Endothelial cell of umbilical vein (primary cell): ENCODE measurements at regions not wholly inside any gene's neighbourhood (a gene's known extent, or its start where the extent isn't known, plus 50 kb on each side); places are given as distances from the start of the nearest gene placed in this dataset.

Experiments
- BruUV-seq: library from RNA; stranded (reverse); fragments of 400-500 nt; replicated peaks from 2 replicates; lab custom pipeline; 2021; lab: Mats Ljungman, UMichigan
- CTCF ChIA-PET: fragments of 300-600, 350-600 bp; sonication (Branson Sonifier 250); formaldehyde crosslinking; loops from one replicate; lab custom pipeline; 2021; ENCODE audit warnings: antibody characterized with exemption, inconsistent platforms; lab: Charles Lee
- POLR2A ChIA-PET: fragments of 300-600, 350-600 bp; sonication (Branson Sonifier 250); formaldehyde crosslinking; loops from one replicate; lab custom pipeline; 2021; ENCODE audit warnings: antibody characterized with exemption, inconsistent platforms; lab: Charles Lee
- DNase-seq: peaks from one replicate; pipeline ENCODE4 v3.0.0-alpha.2; 2011; ENCODE audit warnings: low read depth, low spot score
- FAIRE-seq: peaks from 2 replicates; lab custom pipeline; 2011; peaks lifted over from hg19 to GRCh38; lab: Jason Lieb, UNC
- H2AFZ ChIP-seq: 2 replicates; pipeline ENCODE4 v1.6.0; 2012; ENCODE audit warnings: low read depth, low read length, control low read depth, inconsistent platforms
- H3K27ac ChIP-seq: 2 replicates; pipeline ENCODE4 v1.5.1; 2011; ENCODE audit warnings: low read depth, mild to moderate bottlenecking, control low read depth, low read length, moderate library complexity; ENCODE audit not compliant: insufficient read depth
- H3K27me3 ChIP-seq, 2 experiments: 2 replicates each; pipeline versions ENCODE4 v1.6.0 to v1.6.1; 2011; ENCODE audit warnings: low read length in 2 of 2, mixed read lengths in 1 of 2; ENCODE audit not compliant: control insufficient read depth in 2 of 2, insufficient read depth in 2 of 2
- H3K36me3 ChIP-seq, 2 experiments: 2 replicates in 1 of 2; 3 replicates in 1 of 2; pipeline ENCODE4 v1.5.1; 2011; ENCODE audit warnings: low read length in 2 of 2, mild to moderate bottlenecking in 1 of 2, moderate library complexity in 1 of 2; ENCODE audit not compliant: control insufficient read depth in 2 of 2, insufficient read depth in 2 of 2; ENCODE audit errors: extremely low read depth in 1 of 2
- H3K4me1 ChIP-seq: 3 replicates; pipeline ENCODE4 v1.5.1; 2011; ENCODE audit warnings: mild to moderate bottlenecking, low read length; ENCODE audit not compliant: control insufficient read depth, insufficient read depth; ENCODE audit errors: extremely low read depth
- H3K4me2 ChIP-seq: 2 replicates; pipeline ENCODE4 v1.6.1; 2011; ENCODE audit warnings: low read length, control low read depth, mixed read lengths; ENCODE audit not compliant: insufficient read depth
- H3K4me3 ChIP-seq, 3 experiments: fragments of 200-600 bp in 1 of 3; sonication (generic), shearing (Covaris generic) in 1 of 3; replicated peaks in 1 of 3; 2 replicates each; pipeline ENCODE4 v1.5.1; 2011 to 2016; ENCODE audit warnings: control low read depth in 3 of 3, low read length in 3 of 3, mild to moderate bottlenecking in 2 of 3, inconsistent platforms in 1 of 3, low read depth in 1 of 3, moderate library complexity in 1 of 3; ENCODE audit not compliant: insufficient read depth in 1 of 3
- H3K79me2 ChIP-seq: 2 replicates; pipeline ENCODE4 v1.6.0; 2012; ENCODE audit warnings: low read length, inconsistent platforms; ENCODE audit not compliant: control insufficient read depth, insufficient read depth
- H3K9ac ChIP-seq: replicated peaks from 2 replicates; pipeline ENCODE3; 2011; ENCODE audit warnings: low read length, control low read depth; ENCODE audit not compliant: insufficient read depth; ENCODE audit errors: extremely low read depth
- H3K9me1 ChIP-seq: replicated peaks from 3 replicates; pipeline ENCODE4 v1.6.0; 2011; ENCODE audit warnings: mild to moderate bottlenecking, low read length; ENCODE audit not compliant: control insufficient read depth, insufficient read depth; ENCODE audit errors: extremely low read depth
- H3K9me3 ChIP-seq: replicated peaks from 2 replicates; pipeline ENCODE4 v1.5.1; 2012; ENCODE audit warnings: low read length, inconsistent platforms; ENCODE audit not compliant: control insufficient read depth, insufficient read depth
- H4K20me1 ChIP-seq: replicated peaks from 2 replicates; pipeline ENCODE3; 2011; ENCODE audit warnings: mild to moderate bottlenecking, low read length; ENCODE audit not compliant: control insufficient read depth, insufficient read depth; ENCODE audit errors: extremely low read depth
- CTCF ChIP-seq, 2 donors: IDR thresholded peaks; 1 replicate in 1 of 2; 2 replicates in 1 of 2; pipeline ENCODE4 v1.5.1; 2011; ENCODE audit warnings: low read length in 2 of 2, mild to moderate bottlenecking in 2 of 2, moderate library complexity in 2 of 2, control low read depth in 1 of 2, inconsistent platforms in 1 of 2, low read depth in 1 of 2; ENCODE audit not compliant: insufficient read depth in 1 of 2; ENCODE audit errors: extremely low read depth in 1 of 2
- EZH2 ChIP-seq: IDR thresholded peaks from 2 replicates; pipeline ENCODE4 v1.6.1; 2012; ENCODE audit warnings: borderline replicate concordance, low read depth, mild to moderate bottlenecking, moderate library complexity, low read length, inconsistent platforms; ENCODE audit not compliant: severe bottlenecking
- FOS ChIP-seq: IDR thresholded peaks from 2 replicates; pipeline ENCODE4 v1.6.1; 2011; ENCODE audit warnings: mild to moderate bottlenecking, low read length, moderate library complexity, borderline replicate concordance; ENCODE audit not compliant: insufficient read depth
- GATA2 ChIP-seq: IDR thresholded peaks from 2 replicates; pipeline ENCODE4 v1.7.0; 2011; ENCODE audit warnings: low read depth, mild to moderate bottlenecking, moderate library complexity, mixed read lengths, low read length; ENCODE audit not compliant: insufficient read length, insufficient read depth
- JUN ChIP-seq: IDR thresholded peaks from 2 replicates; pipeline ENCODE4 v1.6.1; 2011; ENCODE audit warnings: borderline replicate concordance, low read depth; ENCODE audit not compliant: insufficient read length, insufficient read depth
- MAX ChIP-seq: IDR thresholded peaks from 2 replicates; pipeline ENCODE4 v1.6.1; 2011; ENCODE audit not compliant: insufficient read depth, insufficient read length
- MYC ChIP-seq: IDR thresholded peaks from one replicate; pipeline ENCODE4 v1.6.1; 2011; ENCODE audit warnings: mild to moderate bottlenecking, low read depth, low read length
- POLR2A ChIP-seq: IDR thresholded peaks from 2 replicates; pipeline ENCODE4 v1.6.1; 2012; ENCODE audit warnings: low read depth, mild to moderate bottlenecking, control low read depth, low read length
- POLR2AphosphoS5 ChIP-seq: IDR thresholded peaks from 2 replicates; pipeline ENCODE4 v1.6.1; 2012; ENCODE audit warnings: low read depth, mild to moderate bottlenecking, control low read depth, low read length, moderate library complexity; ENCODE audit not compliant: insufficient read depth
- dilution Hi-C: fragments of 300-500 bp; cut with MboI; formaldehyde crosslinking; loops from one replicate; pipeline ENCODE4 v1.15.0; 2019; ENCODE audit warnings: low sequenced_read_pairs; ENCODE audit not compliant: extremely low pct_ligation_motif_present
- intact Hi-C: fragments of 100-400 bp; cut with micrococcal nuclease; formaldehyde crosslinking; loops from one replicate; pipeline ENCODE4 v1.10.0; 2022

- ChIA-PET POLR2A (no interaction called here), CTCF (no interaction called here)
- H2AFZ ChIP-seq = no peak overlapping the region
- H4K20me1 ChIP-seq = no peaks in the 10 kb centered on the region
- FAIRE-seq (no peak), DNase-seq (no peak)
- H3K79me2 ChIP-seq = no peaks in the 10 kb centered on the region
- H3K27me3 ChIP-seq = no peaks in the 10 kb centered on the region
- BruUV-seq = no TSS peak
- TF ChIP-seq POLR2AphosphoS5 = no peak
- TF ChIP-seq MYC = no peak
- TF ChIP-seq JUN = no peak
- TF ChIP-seq GATA2 = no peak
- TF ChIP-seq POLR2A = no peak
- TF ChIP-seq CTCF (IDR thresholded peaks at IDR 0.05; ENCODE audit: extremely low read depth in 1 of 2, insufficient read depth in 1 of 2, low read depth in 1 of 2, low read length in 2 of 2) = no peak
- no peak for TF ChIP-seq EZH2
- TF ChIP-seq FOS = no peak
- TF ChIP-seq MAX = no peak
- dilution Hi-C loops = no loop called here
- no peak overlapping the region for H3K4me2 ChIP-seq
- no peaks in the 10 kb centered on the region for H3K4me1 ChIP-seq
- H3K9me1 ChIP-seq = no peaks in the 10 kb centered on the region
- H3K9ac ChIP-seq = no peak overlapping the region
- H3K36me3 ChIP-seq = no peaks in the 10 kb centered on the region
- intact Hi-C loops = no loop called here
- H3K9me3 ChIP-seq = peaks cover 15% of the 10 kb centered on the region
- H3K27ac ChIP-seq = no peak overlapping the region
- H3K4me3 ChIP-seq = no peak overlapping the region
Measured at GRCh38 chr4:104353481-104353880, 141.2 kb downstream of the CXXC4 start.
